Left cardiac atrium (tissue), 4 donors: ENCODE measurements at regions not wholly inside any gene's neighbourhood (a gene's known extent, or its start where the extent isn't known, plus 50 kb on each side); places are given as distances from the start of the nearest gene placed in this dataset.
"Not testable (repeated sequence)": the region's sequence is repeated elsewhere in the genome, so short reads cannot be mapped to it uniquely, and the experiment has no call there.

Experiments used
- ATAC-seq, 2 donors: fragments of 200-7000 bp; cut with Tn5 transposase; one replicate each; pipeline ENCODE4 v1.9.1; 2020; ENCODE audit warnings: mild to moderate bottlenecking in 2 of 2, moderate library complexity in 2 of 2
- DNase-seq: peaks from one replicate; pipeline ENCODE4 v3.0.0-alpha.2; 2020
- intact Hi-C, 2 donors: fragments of 100-400 bp; cut with DNase I; formaldehyde crosslinking; loops; one replicate each; pipeline versions ENCODE4 v1.14.1 to v1.15.1; 2022 to 2023
- donor health status: DM: no; HTN: yes; CAD: no.
- donor health status: DM: no; HTN: yes; CAD: no; lungs with severe emphysema.
- donor health status: DM: yes; HTN: yes; CAD: no.
- donor health status: Dilated cardiomyopathy.

GRCh38 chr10:42533866-42534265, 104.5 kb downstream of the ZNF33B start:
- DNase-seq, ATAC-seq, intact Hi-C loops: not testable (repeated sequence)

GRCh38 chr10:42532996-42533395, 105.4 kb downstream of the ZNF33B start:
- no peak for ATAC-seq
- intact Hi-C loops, result no loop called here
- no peak for DNase-seq

GRCh38 chr10:42523098-42523497, 115.3 kb downstream of the ZNF33B start:
- DNase-seq (no peak), ATAC-seq (no peak)
- intact Hi-C loops, result no loop called here

- ATAC-seq (no peak), DNase-seq (no peak)
- intact Hi-C loops, result no loop called here
These were observed 118.5 kb downstream of the ZNF33B start for GRCh38 chr10:42519761-42520460.

- ATAC-seq (no peak), DNase-seq (no peak)
- intact Hi-C loops, result no loop called here
These were observed 119.3 kb downstream of the ZNF33B start for GRCh38 chr10:42519079-42519478.

DNA sequence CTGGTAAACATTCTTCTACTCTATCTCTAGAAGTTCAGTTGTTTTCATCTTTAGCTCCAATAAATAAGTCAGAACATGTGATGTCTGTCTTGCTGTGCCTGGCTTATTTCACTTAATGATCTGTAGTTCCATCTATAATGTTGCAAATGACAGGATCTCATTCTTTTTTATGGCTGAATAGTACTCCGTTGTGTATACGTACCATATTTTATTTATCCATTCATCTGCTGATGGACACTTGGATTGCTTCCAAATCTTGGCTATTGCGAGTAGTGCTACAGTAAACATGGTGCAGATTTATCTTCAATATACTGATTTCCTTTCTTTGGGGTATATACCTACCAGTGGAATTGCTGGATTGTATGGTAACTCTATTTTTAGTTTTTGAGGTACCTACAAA, 124.4 kb downstream of the ZNF33B start:
- intact Hi-C loops, result no loop called here
- ATAC-seq (no peak), DNase-seq (no peak)

DNA sequence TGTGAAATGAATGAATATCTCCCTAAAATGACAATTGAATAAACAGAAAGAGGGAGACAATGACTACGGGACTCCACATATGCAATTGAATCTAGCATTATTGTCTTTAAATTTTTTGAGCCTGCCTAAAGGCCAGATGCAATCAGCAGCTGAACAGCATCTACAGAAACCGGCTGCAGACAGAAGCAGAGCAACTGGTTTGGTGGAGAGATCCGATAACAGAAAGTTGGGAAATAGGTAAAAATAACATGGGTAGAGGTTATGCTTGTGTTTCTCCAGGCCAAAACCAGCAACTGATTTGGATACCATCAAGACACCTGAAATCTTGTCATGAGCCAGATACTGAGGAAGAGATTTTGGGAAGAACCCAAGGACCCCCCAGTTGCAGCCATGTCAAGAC, 146.6 kb downstream of the ZNF33B start:
- no peak for ATAC-seq

GRCh38 chr10:42491001-42491592, 147.3 kb downstream of the ZNF33B start:
- intact Hi-C loops, result no loop called here
- DNase-seq, result no peak
- ATAC-seq, result no peak

More for the DNA sequence above, 146.6 kb downstream of the ZNF33B start:
- intact Hi-C loops, result no loop called here
- no peak for DNase-seq

GRCh38 chr10:42490368-42490767, 148.0 kb downstream of the ZNF33B start:
- intact Hi-C loops, result no loop called here
- no peak for ATAC-seq
- no peak for DNase-seq

DNA sequence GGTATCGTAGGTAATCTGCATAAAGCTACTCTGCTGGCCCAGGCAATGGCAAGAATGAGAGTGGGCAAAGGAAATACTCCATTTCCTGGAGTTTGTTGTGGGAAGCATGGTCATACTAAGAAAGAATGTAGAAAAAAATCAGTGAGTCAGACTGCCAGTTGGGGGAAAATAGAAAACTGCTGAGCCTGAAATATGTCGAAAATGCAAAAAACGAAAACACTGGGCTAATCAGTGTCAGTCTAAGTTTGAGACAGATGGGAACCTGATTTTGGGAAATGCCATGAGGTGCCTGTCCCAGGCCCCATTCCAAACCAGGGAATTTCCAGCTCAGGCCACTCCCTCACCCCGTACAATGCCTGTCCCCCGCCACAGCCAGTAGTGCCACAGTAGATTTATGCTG, 150.0 kb downstream of the ZNF33B start:
- ATAC-seq, result no peak
- no peak for DNase-seq
- intact Hi-C loops, result no loop called here

DNA sequence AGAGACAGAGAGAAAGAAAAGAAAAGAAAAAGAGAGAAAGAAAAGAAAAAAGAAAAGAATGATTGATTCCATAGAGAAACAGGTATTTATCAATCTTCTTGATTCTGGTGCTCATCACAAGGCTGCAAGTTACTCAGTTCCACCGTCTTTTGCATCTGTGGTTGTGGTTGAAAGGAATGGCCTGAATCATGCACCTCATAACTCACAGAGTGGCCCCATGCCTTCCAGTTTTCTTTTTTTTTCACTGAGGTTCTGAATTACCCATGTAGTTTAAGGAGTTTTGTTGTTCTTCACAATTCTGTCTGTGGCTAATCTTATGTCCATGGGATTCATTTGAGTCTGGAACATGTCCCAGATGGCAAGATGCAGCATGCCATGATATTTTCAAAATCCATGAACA, 156.0 kb downstream of the ZNF33B start:
- intact Hi-C loops, result no loop called here

DNA sequence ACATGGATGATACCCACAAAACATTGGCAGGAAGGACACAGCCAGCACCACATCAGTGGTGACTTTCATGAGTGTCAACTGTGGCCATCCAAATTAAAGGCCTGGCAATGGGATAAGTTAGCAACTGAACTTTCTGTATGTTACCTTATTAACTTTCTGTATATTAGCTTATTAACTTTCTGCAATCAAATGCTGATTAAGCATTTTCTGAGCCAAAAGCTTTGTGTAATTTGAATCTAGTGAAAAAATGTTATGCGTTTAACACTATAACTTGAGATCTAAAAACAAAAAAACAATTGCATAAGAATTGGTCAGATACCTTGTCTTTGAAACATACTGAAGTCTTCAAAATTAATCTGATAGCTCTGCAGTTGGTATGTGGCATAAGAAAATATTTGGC, 159.3 kb downstream of the ZNF33B start:
- DNase-seq, result no peak
- intact Hi-C loops, result no loop called here
- no peak for ATAC-seq

More for the DNA sequence above, 156.0 kb downstream of the ZNF33B start:
- DNase-seq (no peak), ATAC-seq (no peak)

DNA sequence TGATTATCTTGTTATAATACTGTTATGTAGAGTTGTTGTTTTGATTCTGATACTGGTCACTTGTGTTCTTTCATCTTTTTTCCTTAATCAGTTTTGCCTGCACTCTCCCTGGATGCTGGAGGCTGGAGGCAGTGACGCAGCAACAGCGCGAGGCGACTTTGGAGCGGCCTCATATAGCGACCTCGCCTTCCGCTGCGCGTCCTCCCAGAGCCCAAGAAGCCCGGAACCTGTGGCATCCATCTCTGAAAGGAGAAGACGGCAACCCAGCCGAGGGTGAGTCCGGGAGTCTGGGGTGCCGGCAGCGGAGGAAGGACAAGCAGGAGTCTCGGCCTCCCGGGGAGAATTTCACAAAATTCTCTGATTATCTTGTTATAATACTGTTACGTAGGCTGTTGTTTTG, 161.2 kb downstream of the ZNF33B start:
- intact Hi-C loops, result no loop called here
- no peak for DNase-seq
- ATAC-seq, result no peak

DNA sequence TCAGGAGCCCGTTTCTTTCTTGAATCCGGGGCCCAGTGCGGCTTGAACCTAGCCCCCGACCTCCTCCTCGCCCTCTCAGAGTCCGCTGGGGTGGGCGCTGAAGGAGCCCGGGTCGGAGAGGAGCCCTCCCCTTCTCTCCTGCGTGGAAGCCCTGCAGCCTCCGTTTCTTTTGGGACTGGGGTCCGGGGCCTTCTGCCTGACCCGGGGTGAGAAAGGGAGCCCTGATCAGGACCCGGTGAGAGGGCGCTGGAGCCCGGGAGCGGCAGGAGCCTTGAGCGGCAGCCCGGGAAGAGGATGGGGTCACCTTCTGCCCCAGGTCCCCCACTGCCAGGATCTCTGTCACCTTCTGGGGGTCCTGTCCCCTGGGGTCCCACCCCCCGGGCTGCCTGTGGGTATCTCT, 162.3 kb downstream of the ZNF33B start:
- ATAC-seq (no peak), DNase-seq (no peak)
- intact Hi-C loops, result no loop called here

DNA sequence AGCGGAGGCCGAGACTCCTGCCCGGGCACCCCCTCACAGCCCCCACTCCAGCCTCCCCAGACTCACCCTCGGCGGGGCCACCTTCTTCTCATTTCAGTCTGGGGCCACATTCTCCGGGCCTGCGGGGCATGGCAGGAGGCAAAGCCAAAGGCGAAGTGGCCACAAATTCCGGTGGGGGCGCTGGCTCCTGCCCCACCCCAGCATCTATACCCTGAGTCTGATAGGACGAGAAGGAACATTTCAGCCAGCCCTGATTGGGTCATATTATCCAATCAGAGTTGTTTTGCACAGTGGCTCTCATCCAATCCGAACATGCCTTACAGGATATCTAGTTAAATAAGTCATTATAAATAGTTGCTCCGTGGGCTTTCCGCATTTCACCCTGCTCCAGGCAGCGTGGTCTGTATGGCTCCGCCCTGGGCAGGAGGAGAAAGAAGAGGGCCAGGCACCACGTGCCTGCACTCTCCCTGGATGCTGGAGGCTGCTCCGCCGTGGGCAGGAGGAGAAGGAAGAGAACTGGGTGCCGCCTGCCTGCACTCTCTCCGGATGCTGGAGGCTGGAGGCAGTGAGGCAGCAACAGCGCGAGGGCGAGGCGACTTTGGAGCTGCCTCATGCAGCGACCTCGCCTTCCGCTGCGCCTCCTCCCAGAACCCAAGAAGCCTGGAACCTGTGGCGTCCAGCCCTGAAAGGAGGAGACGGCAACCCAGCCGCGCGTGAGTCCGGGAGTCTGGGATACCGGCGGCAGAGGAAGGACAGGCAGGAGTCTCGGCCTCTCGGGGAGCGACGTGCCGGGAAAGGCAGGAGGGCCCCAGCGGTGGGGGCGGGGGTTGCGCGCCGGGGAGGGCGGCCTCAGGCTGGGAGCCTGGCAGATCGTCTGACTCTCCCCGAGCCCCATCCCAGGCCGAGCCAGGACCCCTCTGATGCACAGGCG, 162.9 kb downstream of the ZNF33B start:
- intact Hi-C loops, result no loop called here
- DNase-seq (peak; percentile 29), ATAC-seq (peak; percentile 44)

DNA sequence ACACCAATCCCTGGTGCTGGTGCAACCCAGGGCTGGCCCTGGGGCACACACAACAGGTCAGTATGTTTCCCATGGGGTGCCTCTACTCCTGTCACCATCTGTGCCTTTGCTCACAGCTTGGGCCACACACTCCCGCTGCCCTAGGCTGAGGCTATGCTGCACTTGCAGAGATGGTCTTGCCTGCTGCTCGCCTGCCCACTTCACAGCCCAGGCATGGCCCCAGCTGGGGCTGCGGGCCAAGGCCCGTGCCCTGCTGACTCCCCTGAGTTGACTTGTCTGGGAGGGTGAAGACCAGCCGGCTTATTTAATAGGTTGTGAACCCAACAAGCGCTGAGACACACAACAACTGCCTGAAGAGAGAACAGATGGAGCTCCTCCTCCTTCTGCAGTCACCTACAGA, 184.1 kb downstream of the ZNF33B start:
- DNase-seq, result no peak
- intact Hi-C loops, result no loop called here
- ATAC-seq, result no peak

GRCh38 chr10:42431095-42431494, 207.3 kb downstream of the ZNF33B start:
- DNase-seq, result no peak
- intact Hi-C loops, result no loop called here
- no peak for ATAC-seq

DNA sequence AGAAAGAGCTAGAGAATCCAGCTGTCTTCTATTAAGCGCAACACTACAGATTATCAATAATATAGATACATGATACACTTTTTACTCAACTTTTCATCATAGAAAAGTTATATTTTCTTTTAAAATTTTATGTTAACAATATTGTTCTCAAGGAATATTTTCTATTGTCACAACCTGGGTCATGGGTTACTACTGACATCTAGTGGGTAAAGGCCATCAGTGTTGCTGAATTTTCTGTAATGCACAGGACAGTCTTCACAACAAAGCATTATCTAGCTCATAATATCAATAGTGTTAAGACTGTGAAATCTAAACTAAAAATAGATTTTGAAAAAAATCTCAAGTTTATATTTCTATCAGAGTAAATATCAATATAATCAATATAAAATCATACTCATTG, 209.8 kb downstream of the ZNF33B start:
- DNase-seq (no peak), ATAC-seq (no peak)
- intact Hi-C loops, result loop anchor here in 1 of 2 donors (10.0 kb wide), 1 partner anchor 254 kb away; no protein-coding TSS in a partner anchor

DNA sequence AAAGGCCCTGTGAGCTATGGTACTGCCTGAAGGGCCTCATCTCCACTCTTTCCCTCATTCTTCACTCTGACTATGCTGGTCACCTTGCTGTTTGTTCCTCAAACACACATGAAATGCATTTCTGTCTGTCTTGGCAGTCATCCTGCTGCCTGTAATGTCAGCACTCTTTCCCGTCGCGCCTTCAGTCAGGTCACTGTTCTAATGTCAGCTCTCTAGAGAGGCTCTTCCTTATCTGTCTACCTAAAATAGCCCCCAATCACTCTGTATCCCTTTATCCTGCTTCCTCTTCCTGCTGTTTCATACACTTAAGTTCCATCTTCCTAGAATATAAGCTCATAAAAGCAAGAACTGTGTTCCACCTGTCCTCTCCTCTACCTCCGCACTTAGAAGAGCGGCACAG, 215.5 kb downstream of the ZNF33B start:
- ATAC-seq (peak; percentile 38 to 86), DNase-seq (no peak)
- intact Hi-C loops, result loop anchor here in 1 of 2 donors (10.0 kb wide), 1 partner anchor 248 kb away; no protein-coding TSS in a partner anchor

GRCh38 chr10:42421812-42422211, 216.6 kb downstream of the ZNF33B start:
- DNase-seq (no peak), ATAC-seq (no peak)
- intact Hi-C loops, result loop anchor here in 1 of 2 donors (10.0 kb wide), 1 partner anchor 247 kb away; no protein-coding TSS in a partner anchor
